HG02970 (cell line): ENCODE measurements at regions not wholly inside any gene's neighbourhood (a gene's known extent, or its start where the extent isn't known, plus 50 kb on each side); places are given as distances from the start of the nearest gene placed in this dataset.
"Not testable (repeated sequence)": the region's sequence is repeated elsewhere in the genome, so short reads cannot be mapped to it uniquely, and the experiment has no call there.

Experiments used
- ATAC-seq: cut with Tn5 transposase; IDR thresholded peaks from one replicate; pipeline ENCODE4 v1.9.1; 2021; ENCODE audit warnings: mild to moderate bottlenecking, moderate library complexity, moderate number of reproducible peaks; ENCODE audit not compliant: unreplicated experiment, low FRiP score

GRCh38 chr3:25894101-25894500 is 104.2 kb downstream of the OXSM start:
- no peak for ATAC-seq

GRCh38 chr3:25895031-25895430 is 105.1 kb downstream of the OXSM start:
- no peak for ATAC-seq

- ATAC-seq = no peak
Observed at GRCh38 chr3:25895443-25895842, 105.6 kb downstream of the OXSM start.

GRCh38 chr3:25897019-25897418 is 107.1 kb downstream of the OXSM start:
- ATAC-seq = no peak

- ATAC-seq = no peak
Observed at GRCh38 chr3:25899352-25900101, 109.6 kb downstream of the OXSM start.

GRCh38 chr3:25900161-25900560 is 110.3 kb downstream of the OXSM start:
- no peak for ATAC-seq

GRCh38 chr3:25901796-25902195 is 111.9 kb downstream of the OXSM start:
- ATAC-seq = no peak

GRCh38 chr3:25902586-25902985 is 112.7 kb downstream of the OXSM start:
- no peak for ATAC-seq

- no peak for ATAC-seq
Observed at GRCh38 chr3:25903371-25904129, 113.7 kb downstream of the OXSM start.

- ATAC-seq = no peak
Observed at GRCh38 chr3:25904206-25904605, 114.3 kb downstream of the OXSM start.

GRCh38 chr3:25906132-25906906 is 116.4 kb downstream of the OXSM start:
- no peak for ATAC-seq

- ATAC-seq = no peak
Observed at GRCh38 chr3:25907081-25907480, 117.2 kb downstream of the OXSM start.

- ATAC-seq = no peak
Observed at GRCh38 chr3:25910105-25910504, 120.2 kb downstream of the OXSM start.

GRCh38 chr3:25910997-25911396 is 121.1 kb downstream of the OXSM start:
- no peak for ATAC-seq

GRCh38 chr3:25911525-25912295 is 121.8 kb downstream of the OXSM start:
- no peak for ATAC-seq

GRCh38 chr3:25913179-25913578 is 123.3 kb downstream of the OXSM start:
- no peak for ATAC-seq

GRCh38 chr3:25915673-25916072 is 125.8 kb downstream of the OXSM start:
- no peak for ATAC-seq

GRCh38 chr3:25916321-25916720 is 126.4 kb downstream of the OXSM start:
- ATAC-seq = no peak

- ATAC-seq = not testable (repeated sequence)
Observed at GRCh38 chr3:25931967-25932366, 142.1 kb downstream of the OXSM start.

- ATAC-seq = no peak
Observed at GRCh38 chr3:25938566-25939325, 148.9 kb downstream of the OXSM start.
